Stimulated activated naive CD4-positive, alpha-beta T cell treated with Interleukin-2 at 50 U/mL for 16 hours (primary cell): ENCODE measurements at regions not wholly inside any gene's neighbourhood (a gene's known extent, or its start where the extent isn't known, plus 50 kb on each side); places are given as distances from the start of the nearest gene placed in this dataset.
"Not testable (repeated sequence)": the region's sequence is repeated elsewhere in the genome, so short reads cannot be mapped to it uniquely, and the experiment has no call there.

ENCODE experiments used
- DNase-seq: peaks from one replicate; lab custom pipeline; 2025; lab: John Stamatoyannopoulos, UW

DNA sequence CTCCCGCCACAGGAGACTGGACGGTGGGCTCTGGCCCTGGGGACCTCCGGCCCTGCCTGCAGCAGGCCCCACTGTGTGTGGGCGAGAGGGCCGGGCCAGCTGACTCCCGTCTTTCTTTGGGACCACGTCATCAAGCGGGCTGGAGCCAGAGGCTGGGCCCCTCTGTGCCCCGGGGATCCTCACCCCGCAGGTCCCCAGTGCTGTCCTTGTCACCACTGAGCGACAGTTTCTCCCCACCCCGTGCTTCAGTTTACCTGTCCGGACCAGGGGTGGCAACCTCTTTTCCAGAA is 181.9 kb upstream of the ZNF469 start:
- DNase-seq, result no peak

DNA sequence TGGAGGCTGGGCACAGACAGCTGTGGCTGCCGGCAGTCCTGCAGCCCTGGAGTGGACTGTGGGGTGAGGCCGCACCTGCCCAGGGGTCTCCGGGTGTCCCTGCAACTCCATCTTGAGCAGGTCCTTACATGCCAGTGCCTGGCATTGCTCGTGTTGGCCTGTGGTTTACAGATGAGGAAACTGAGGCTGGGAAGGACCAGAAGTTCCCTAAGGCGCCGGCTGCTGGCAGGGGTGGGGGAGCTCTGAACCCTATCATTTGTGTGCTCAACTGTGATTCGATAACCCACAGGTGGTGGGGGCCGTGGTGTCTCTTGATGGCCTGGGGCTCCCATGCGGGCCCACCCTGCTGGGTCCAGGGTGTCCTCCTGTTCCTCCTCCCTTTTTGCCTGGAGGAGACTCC is 181.1 kb upstream of the ZNF469 start:
- DNase-seq, result not testable (repeated sequence)

DNA sequence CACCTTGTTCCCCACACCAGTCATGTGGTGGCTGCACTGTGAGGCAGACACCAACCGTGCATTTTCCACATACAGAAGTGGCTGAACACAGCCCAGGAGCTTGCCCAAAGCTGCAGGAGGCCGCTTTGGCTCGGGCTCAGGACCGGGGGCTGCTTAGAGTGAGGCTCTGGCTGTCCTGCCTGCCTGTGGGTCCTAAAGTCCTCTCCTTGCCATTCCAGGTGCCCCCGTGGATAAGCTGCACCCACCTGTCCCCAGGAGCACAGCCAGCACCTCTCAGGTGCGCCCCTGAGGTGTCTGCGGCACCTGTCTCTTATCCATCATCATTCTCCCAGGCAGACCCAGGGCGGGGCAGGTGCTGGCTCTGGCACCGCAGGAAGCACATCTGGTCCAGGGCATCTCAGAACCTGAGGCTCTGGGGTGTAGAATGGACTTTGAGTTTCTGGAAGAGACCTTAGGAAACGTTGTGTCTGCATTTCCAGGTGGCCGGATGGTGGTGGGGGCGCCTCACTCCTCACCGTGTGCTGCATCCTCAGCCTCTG is 180.5 kb upstream of the ZNF469 start:
- no peak for DNase-seq

DNA sequence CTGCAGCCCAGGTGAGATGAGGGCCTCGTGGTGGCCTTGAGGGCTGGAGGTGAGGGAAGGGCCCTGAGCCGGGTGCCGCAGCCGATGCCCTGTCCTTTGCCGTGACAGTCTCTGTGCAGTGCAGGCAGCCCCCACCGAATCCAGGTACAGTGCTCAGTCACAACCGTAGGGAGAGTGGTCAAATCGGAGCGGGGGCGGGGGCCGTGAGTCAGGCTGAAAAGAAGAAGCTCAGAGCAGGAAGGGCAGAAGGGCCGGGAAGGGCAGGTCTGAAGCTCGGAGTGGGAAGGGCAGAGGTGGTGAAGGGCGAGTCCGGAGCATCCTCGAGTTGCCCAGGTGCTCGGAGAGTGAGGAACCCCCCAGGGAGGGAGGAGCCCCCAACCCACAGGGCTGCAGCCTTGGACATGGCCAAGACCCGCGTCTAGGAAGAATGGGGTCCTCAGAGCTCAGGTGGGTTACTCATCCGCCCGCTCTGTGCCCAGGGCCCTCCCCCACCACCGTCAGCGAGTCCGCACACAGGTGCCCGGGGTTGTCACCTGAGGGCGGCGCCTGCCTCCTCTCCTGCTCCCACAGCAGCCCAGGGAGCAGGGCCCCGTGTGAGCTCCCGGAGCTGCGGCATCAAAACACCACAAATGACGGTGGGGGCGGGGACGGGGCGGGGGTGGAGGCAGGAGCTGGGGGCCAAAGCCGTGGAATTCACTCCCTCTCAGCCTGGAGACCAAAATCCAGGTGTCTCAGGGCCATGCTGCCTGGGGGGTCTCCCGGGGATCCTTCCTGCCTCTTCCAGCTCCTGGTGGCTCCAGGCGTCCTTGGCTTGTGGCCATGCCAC is 179.7 kb upstream of the ZNF469 start:
- DNase-seq, result not testable (repeated sequence)

DNA sequence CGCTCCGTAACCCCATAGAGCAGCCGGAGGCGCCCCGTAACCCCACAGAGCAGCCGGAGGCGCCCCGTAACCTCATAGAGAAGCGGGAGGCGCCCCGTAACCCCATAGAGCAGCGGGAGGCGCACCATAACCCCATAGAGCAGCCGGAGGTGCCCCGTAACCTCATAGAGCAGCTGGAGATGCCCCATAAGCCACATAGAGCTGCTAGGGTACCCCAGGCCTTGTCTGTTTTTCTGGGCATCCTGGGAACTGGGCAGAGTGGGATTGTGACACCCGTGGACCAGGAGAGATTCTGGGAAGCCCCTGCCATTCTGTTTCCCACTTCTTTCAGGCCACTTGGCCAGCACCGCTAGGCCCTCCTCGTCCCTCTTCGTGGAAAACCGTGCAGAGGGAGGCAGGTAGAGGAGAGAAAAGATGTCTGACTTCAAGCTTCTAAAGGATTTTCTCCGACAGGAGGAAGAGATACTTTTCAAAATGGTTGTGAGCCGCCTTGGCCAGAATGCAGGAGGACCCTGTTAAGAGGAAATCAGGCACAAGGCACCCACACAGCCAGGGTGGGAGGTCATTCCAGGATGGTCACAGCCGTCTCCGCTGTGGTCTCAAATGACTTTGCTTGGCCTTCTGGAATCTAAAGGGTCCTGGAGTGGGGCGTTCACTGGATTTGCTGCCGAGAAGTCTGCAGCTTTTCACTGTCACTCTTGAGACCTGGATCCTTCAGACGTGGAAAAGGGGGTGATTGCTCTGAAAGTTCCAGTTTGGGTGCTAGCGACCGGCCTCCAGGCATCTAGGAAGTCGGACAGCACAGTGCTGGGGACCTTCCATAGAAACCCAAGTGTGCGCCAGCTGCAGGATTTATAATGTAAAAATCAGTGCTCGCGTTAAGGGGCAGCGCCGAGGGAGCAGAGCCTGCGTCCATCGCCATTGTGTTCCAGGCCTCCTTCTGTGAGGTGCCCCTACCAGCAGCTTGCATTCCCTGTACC is 178.3 kb upstream of the ZNF469 start:
- not testable (repeated sequence) for DNase-seq

DNA sequence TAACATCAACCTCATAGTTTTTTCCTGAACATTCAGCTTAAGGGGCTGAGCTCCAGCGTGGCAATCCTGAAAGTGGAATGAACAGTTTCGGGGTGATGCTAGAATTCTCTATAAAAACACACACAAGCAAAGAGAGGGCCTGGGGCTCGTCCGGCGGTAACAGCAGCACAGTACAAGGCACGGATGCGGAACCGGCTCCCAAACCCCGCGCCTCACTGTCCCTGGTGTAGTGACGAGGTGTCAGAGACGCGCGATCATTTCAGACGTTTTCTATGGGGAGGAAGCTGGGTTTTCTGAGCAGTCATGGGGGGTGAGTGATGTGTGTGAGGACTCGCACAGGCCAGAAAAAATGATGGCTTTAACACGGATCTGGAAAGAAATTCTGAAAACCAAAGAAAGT is 177.3 kb upstream of the ZNF469 start:
- not testable (repeated sequence) for DNase-seq

DNA sequence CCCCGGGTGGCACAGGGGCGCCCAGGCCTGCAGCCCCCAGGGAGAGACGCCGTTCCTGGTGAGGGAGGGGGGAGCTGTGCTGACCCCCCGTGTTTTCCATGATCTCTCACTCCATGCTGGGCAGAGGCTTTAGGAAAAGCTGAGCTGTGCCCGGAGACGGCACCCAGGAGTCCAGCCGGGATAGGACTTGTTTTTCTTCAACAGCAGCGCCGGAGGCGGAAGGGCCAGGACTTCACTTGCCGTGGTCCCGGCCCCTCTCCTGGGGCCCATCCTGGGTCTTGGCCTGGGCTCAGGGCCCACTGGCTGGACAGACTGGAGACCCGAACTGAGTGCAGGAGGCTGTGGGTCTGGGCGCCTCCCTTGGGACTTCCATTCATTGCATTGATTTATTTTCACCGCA is 176.8 kb upstream of the ZNF469 start:
- not testable (repeated sequence) for DNase-seq

DNA sequence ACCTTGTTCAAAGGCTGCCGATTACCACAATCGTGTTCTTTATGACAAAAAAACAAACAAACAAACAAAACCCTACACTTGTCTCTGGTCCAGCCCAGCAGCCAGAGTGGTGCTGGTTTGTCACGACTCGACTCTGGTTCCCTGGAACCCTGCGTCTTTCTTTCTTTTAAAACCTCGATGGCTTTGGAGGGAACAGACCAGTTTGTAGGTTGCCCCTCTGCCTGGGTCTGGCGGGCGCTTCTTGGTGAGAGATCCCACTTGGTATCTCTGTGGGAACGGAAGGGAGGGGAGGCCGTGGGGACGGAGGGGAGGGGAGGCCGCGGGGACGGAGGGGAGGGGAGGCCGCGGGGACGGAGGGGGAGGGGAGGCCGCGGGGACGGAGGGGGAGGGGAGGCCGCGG is 176.2 kb upstream of the ZNF469 start:
- not testable (repeated sequence) for DNase-seq

DNA sequence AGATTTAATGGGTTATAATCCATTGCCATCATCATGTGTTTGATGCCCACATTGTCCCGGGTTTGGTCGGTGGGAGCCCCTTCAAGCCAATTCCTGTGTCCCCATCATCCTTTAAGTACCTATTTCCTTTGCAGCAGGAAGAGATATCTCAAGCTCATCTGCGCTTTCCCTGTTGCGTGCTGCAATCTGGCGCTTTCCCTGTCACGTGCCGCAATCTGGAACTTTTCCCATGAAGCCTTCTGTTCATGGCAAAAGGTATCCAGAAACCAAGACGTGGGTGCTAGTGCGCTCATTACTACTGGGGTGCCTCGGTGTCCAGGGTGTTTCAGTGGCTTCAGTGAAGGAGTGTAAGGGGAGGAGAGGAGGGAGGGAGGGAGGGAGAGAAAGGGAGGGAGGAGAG is 174.6 kb upstream of the ZNF469 start:
- DNase-seq, result no peak

DNA sequence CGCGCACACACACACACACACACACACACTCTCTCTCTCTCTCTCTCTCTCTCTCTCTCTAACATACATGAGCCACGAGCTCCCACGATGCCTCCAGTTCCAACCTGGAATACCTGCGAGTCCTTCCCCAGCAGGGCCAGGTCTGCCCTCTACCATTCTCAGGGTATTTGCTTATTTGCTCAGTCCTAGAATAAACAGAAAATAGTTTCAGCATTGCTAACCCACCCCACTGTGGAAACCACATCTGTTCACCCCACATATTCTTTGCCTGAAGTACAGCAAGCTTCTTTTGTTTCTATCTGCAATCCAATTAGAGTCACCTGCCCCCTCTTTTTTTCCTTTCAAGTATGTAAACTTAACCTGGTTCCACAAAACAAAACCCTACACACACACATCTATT is 174.0 kb upstream of the ZNF469 start:
- DNase-seq, result not testable (repeated sequence)

DNA sequence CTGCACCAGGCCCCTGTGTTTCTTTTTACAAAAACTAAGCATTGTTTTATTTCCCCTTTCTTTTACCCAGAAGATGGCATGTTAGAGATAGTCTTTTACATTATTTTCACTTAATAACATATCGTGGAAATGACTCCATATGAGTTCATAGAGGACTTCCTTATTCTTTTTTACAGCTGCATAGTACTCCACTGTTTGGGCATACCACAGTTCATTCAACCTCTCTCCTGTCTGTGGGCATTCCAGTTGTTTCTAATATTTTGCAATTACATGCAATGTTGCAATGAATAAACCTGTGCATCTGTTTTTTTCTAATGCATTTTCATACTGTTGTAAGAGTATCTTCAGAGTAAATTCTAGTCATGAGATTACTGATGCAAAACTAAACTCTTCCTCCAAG is 173.2 kb upstream of the ZNF469 start:
- not testable (repeated sequence) for DNase-seq

DNA sequence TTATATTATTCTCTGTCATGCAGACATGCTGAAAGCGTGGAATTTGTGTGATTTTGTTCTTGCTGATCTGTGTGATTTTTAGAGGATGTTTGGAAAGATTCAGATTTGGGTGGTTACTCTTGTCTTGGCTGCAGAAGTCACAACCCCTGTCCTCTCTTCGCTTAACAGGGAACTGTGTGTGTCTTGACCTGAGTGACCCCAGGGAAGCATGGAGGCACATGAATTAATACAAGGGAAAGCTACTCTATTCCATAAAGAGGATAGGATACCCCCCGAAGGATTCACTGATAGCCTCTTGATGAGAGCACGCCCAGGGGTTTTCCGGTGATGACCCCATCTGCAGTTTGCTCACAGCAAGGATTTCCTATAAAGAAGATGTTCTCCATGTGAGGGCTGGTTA is 168.8 kb upstream of the ZNF469 start:
- not testable (repeated sequence) for DNase-seq

DNA sequence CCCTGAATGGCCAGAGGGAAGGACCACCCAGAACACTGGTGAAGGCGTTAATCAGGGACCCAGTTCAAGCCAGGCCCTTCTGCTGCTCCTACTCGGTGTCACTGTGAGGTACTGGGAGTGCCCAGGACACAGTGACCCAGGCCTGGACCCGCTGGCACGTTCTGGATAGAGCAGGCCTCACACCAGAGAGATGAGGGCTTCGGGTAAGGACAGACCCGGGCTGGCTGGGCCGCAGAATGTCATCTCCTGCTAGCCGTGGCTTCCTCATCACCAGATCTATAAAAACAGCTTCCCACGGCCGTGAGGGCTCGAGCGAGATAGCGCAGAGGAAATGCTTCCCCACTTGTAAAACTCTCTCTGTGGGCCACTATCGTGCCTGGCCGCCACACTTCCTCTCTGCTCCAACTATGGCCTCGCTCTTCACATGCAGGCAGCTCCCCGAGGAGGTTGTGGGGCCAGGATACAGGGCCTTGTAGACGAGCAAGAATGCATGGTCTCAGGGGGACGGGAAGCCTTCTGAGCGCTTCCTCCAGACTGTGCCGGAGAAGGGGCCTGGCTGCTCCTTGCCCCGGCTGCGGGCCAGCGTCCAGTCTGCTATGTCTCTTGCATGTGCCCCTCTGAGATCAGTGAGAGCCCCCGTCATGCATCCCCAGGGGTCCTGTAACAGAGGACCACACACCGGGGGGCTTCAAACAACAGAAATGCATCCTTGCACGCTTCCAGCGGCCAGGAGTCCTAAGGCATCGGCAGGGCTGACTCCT is 161.6 kb upstream of the ZNF469 start:
- DNase-seq, result not testable (repeated sequence)

DNA sequence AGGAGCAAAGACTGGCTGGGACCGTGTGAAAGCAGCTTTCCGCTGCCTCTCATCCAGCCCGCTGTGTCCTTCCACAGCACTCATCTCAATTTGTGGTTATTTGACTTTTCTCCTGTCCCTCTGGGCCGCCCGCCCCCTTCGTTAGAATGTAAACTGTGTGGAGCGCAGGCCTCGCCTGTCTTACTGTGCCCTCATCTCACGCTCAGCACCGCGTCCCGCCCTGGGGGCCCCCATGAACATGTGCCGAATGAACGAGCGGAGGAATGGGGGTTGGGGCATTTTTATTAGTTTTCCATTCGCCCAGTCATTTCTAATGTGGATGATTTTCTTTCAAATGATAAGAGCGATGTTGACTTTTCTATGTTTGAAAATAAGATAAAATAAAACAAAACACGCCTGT is 159.1 kb upstream of the ZNF469 start:
- DNase-seq, result not testable (repeated sequence)

DNA sequence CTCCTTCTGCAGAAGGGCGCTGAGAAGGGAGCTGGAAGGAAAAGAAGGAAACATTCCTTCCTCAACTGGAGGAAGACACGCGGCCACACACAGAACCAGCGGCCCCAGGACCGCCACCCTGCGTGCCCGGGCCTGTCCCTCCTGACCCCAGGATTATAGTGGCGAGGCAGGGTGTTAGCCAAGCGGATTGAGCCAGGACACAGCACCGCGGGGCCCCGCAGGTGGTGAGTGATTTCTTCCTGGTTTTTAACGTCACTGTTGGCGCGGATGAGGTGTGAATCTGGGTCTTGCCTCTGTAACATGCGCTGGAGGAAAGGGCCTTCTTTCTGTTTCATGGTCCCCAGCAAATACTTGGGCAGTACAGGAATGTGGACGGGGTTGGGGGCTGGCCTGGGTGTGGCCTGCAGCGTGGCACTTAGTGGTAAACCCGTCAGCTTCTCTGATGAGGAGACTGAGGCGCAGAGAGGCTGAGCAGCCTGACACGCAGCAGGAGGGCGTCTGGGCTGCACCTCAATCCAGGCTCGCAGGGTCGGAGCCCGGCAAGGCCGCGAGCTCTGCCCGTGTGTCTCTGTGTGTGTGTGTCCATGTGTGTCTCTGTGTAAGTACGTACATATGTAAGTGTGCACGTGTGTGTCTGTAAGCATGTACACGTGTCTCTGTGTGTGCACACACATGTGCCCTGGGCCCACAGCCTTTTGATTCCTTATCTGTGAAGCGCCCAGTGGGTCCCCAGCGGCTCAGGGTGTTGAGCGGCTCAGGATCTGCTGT is 158.4 kb upstream of the ZNF469 start:
- not testable (repeated sequence) for DNase-seq

DNA sequence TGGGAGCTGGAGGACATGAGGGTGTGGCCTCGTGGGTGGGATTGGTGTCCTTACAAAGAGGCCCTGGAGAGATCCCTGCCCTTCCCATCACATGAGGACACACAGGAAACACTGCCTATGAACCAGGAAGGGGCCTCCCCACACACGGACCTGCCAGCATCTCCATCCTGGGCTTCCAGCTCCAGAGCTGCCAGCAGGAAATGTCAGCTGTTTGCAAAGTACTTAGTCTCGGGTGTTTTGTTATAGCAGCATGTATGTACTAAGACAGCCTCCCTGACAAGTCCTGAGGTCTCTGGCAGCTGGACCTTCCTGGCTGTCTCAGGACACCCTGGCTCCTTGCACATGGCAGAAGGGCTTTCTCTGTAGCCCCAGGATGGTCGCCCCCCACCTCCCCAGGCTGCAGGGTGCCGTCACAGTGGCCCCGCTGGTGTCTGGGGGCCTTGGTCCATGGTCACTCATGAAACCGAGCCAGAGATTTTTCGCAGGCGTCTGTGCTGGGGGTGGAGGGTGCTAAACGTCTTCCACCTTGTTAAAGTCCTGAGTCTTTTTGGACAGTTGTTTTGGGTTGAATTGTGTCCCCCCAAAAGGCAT is 157.0 kb upstream of the ZNF469 start:
- DNase-seq, result not testable (repeated sequence)

DNA sequence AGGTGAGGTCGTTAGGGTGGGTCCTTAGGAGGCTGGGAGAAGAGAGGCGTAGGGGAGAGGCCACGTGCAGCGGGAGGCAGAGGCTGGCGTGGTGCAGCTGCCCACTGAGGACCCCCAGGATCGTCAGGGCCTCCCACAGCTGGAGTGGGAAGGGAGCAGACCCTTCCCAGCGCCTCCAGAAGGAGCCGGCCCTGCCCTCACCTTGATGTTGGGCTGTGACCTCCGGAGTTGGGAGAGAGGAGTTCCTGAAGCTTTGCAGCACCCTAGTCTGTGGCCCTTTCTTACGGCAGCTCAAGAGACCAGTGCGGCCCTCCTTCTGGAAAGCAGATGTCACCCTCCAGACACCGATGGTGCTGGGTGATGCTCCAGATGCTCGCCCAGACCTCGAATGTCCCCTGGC is 156.5 kb upstream of the ZNF469 start:
- DNase-seq, result not testable (repeated sequence)

DNA sequence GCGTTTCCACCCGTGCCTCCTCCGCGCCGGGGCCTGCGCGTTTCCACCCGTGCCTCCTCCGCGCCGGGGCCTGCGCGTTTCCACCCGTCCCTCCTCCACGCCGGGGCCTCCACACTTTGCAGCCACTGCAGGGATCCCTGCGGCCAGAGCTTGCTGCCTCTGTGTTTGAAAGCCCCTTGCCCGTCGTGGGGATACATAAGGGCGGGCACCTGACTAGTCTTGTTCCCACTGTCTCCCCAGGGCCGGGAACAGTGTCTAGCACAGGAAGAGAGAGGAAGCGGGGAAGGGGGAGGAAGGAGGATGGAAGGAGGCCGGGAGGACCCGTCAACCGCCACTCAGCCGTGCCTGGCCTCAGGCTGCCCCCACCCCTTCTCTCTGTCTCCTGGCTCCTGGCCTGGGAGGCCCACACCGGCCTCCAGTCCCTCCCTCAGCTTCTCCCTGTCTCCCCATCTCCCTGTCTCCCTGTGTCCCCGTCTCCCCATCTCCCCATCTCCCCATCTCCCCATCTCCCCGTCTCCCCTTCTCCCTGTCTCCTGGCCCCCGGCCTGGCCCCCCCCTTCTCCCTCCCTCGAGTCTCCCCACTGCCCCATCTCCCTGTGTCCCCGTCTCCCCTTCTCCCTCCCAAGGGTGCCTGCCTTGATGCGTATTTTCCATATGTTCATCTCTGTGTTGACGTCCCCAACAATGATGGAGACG is 155.6 kb upstream of the ZNF469 start:
- DNase-seq, result not testable (repeated sequence)

DNA sequence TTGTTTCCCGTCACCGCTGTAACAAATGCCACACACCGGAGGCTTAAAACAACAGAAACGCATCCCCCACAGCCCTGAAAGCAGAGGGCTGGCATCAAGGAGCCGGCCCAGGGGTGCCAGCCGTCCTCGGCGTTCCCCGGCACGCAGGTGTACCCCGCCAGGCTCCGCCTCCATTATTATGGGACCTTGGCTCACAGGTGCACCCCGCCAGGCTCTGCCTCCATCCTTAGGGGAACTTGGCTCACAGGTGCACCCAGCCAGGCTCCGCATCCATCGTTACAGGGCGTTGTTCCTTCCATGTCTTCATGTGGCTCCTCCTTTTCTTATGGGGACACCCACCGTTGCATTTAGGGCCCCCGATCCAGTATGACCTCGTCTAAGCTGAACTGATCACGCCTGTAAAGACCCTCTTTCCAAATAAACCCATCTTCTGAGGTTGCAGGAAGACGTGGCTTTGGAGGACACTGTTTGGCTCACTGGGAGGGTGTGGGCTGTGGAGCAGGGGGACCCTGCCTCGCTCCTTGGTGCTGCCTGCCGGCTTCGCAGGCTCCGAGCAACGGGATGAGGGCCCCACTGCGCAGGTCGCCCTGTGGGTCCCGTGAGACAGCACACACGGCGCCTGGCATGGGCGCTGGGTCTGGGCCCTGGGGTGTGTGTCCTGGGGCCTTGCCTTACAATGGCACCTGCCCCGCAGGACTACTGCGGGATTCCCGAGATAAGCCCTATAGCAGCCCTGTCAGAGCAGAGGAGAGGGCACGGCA is 154.9 kb upstream of the ZNF469 start:
- DNase-seq, result not testable (repeated sequence)
